H1 (cell line): ENCODE measurements at regions not wholly inside any gene's neighbourhood (a gene's known extent, or its start where the extent isn't known, plus 50 kb on each side); places are given as distances from the start of the nearest gene placed in this dataset.

Source experiments
- CBX5 ChIP-seq: fragments of 300-800, 300-1000 bp; sonication (generic); IDR thresholded peaks from 2 replicates; pipeline ENCODE4 v1.7.1; 2016; ENCODE audit warnings: antibody characterized with exemption, low read length, low read depth
- CEBPB ChIP-seq: IDR thresholded peaks from 2 replicates; pipeline ENCODE4 v1.6.1; 2012; ENCODE audit warnings: low read depth, low read length
- CREB1 ChIP-seq: IDR thresholded peaks from 2 replicates; pipeline ENCODE4 v1.6.1; 2012; ENCODE audit warnings: inconsistent platforms
- CTBP2 ChIP-seq: IDR thresholded peaks from 2 replicates; pipeline ENCODE4 v1.7.0; 2011; ENCODE audit warnings: borderline replicate concordance, mild to moderate bottlenecking, moderate library complexity, mixed read lengths, low read length; ENCODE audit not compliant: insufficient read depth, insufficient read length
- HDAC6 ChIP-seq: IDR thresholded peaks from one replicate; pipeline ENCODE4 v1.7.1; 2012; ENCODE audit warnings: low read depth, mild to moderate bottlenecking, inconsistent platforms, low read length, moderate library complexity
- JUN ChIP-seq: IDR thresholded peaks from 2 replicates; pipeline ENCODE4 v1.6.1; 2011; ENCODE audit warnings: low read depth, mild to moderate bottlenecking, improper control_type of control experiment, low read length
- KDM4A ChIP-seq: IDR thresholded peaks from one replicate; pipeline ENCODE4 v1.7.1; 2012; ENCODE audit warnings: low read depth, mild to moderate bottlenecking, moderate library complexity, low read length, inconsistent platforms; ENCODE audit not compliant: severe bottlenecking
- MAFK ChIP-seq: IDR thresholded peaks from 2 replicates; pipeline ENCODE4 v1.6.1; 2012; ENCODE audit warnings: low read depth, mild to moderate bottlenecking, improper control_type of control experiment, low read length
- POU5F1 ChIP-seq: IDR thresholded peaks from 2 replicates; pipeline ENCODE4 v1.6.1; 2011; ENCODE audit warnings: low read depth, mild to moderate bottlenecking, low read length, moderate library complexity
- RBBP5 ChIP-seq: IDR thresholded peaks from 2 replicates; pipeline ENCODE4 v1.7.1; 2012; ENCODE audit warnings: low read depth, mild to moderate bottlenecking, inconsistent platforms, low read length, moderate library complexity, borderline replicate concordance
- SIN3A ChIP-seq, 2 experiments: IDR thresholded peaks in 1 of 2; conservative IDR thresholded peaks in 1 of 2; 2 replicates each; pipeline ENCODE4 v1.6.1; 2011 to 2012; ENCODE audit warnings: low read length in 2 of 2, improper control_type of control experiment in 1 of 2, low read depth in 1 of 2, mild to moderate bottlenecking in 1 of 2
- SIX5 ChIP-seq: IDR thresholded peaks from 2 replicates; pipeline ENCODE4 v1.6.1; 2011; ENCODE audit warnings: mild to moderate bottlenecking, low read depth, low read length
- SP4 ChIP-seq: IDR thresholded peaks from 2 replicates; pipeline ENCODE4 v1.6.1; 2012; ENCODE audit warnings: low read length, inconsistent platforms
- TBP ChIP-seq: IDR thresholded peaks from 2 replicates; pipeline ENCODE4 v1.6.1; 2011; ENCODE audit warnings: low read depth, low read length, improper control_type of control experiment

DNA sequence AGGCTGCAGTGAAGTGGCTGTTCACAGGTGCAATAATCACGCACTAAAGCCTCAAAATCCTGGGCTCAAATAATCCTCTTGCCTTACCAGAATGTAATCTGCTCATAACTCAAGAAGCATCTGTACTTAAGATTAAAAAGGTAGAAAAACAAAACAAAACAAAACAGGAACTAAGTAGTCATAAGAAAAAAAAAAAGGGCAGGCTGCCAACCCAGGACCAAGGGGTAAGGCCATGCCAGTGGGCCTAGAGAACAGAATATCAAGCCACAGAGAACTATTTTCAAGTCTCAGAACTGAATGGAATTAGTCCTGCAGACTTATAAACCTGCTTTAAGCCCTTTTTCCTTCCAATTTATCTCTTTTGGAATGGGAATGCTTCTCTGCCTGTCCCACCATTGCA is 64.8 kb upstream of the TBC1D3K start (continued):
- no peak for TF ChIP-seq SIN3A (conservative IDR thresholded peaks at IDR 0.05 in 1 of 2, IDR thresholded peaks at IDR 0.05 in 1 of 2; ENCODE audit: low read depth in 1 of 2, low read length in 2 of 2)
- no peak for TF ChIP-seq KDM4A
- TF ChIP-seq CTBP2 = no peak
- TF ChIP-seq CEBPB = no peak
- TF ChIP-seq CREB1 = no peak
- TF ChIP-seq JUN = no peak
- no peak for TF ChIP-seq RBBP5
- no peak for TF ChIP-seq CBX5
- TF ChIP-seq HDAC6 = no peak
- TF ChIP-seq MAFK = no peak
- no peak for TF ChIP-seq SP4
- no peak for TF ChIP-seq POU5F1
- no peak for TF ChIP-seq TBP
- no peak for TF ChIP-seq SIX5
